PC-9 (cell line): ENCODE measurements at regions not wholly inside any gene's neighbourhood (a gene's known extent, or its start where the extent isn't known, plus 50 kb on each side); places are given as distances from the start of the nearest gene placed in this dataset.

Source experiments
- BruUV-seq: library from RNA; stranded (reverse); fragments of 400-500 nt; replicated peaks from 2 replicates; lab custom pipeline; 2021; lab: Mats Ljungman, UMichigan
- CTCF ChIA-PET: fragments of 300-600 bp; sonication (Branson Sonifier 250); formaldehyde crosslinking; loops from one replicate; lab custom pipeline; 2022; ENCODE audit warnings: antibody characterized with exemption; lab: Charles Lee
- POLR2A ChIA-PET: fragments of 300-600 bp; sonication (Branson Sonifier 250); formaldehyde crosslinking; loops from one replicate; lab custom pipeline; 2022; ENCODE audit warnings: antibody characterized with exemption; ENCODE audit not compliant: unreplicated experiment; lab: Charles Lee
- DNase-seq, 2 experiments: peaks; one replicate each; pipeline versions ENCODE4 v3.0.0 to v3.0.0-alpha.2; 2015 to 2022; ENCODE audit warnings: mixed read lengths in 1 of 2
- H2AFZ ChIP-seq: fragments of 200-600 bp; sonication (generic); 2 replicates; pipeline ENCODE4 v1.8.1; 2017; ENCODE audit warnings: antibody characterized with exemption
- H3F3A ChIP-seq: fragments of 200-600 bp; sonication (generic); 2 replicates; pipeline ENCODE4 v1.8.1; 2017; ENCODE audit warnings: antibody characterized with exemption, mild to moderate bottlenecking, low read depth; ENCODE audit not compliant: insufficient read depth
- H3K27ac ChIP-seq: fragments of 200-600 bp; sonication (generic); 2 replicates; pipeline ENCODE4 v1.6.1; 2016; ENCODE audit warnings: mixed run types
- H3K27me3 ChIP-seq: fragments of 200-600 bp; sonication (generic); 2 replicates; pipeline ENCODE4 v1.6.1; 2016; ENCODE audit warnings: low read depth, mixed run types; ENCODE audit not compliant: insufficient read depth
- H3K36me3 ChIP-seq: fragments of 200-600 bp; sonication (generic); 2 replicates; pipeline ENCODE4 v1.6.1; 2016; ENCODE audit warnings: low read depth, mixed run types
- H3K4me1 ChIP-seq: fragments of 200-600 bp; sonication (generic); replicated peaks from 2 replicates; pipeline ENCODE4 v1.6.1; 2016; ENCODE audit warnings: mixed run types; ENCODE audit not compliant: insufficient read depth
- H3K4me2 ChIP-seq: fragments of 200-600 bp; sonication (generic); 2 replicates; pipeline ENCODE4 v1.6.1; 2017; ENCODE audit warnings: mixed run types
- H3K4me3 ChIP-seq: fragments of 200-600 bp; sonication (generic); 2 replicates; pipeline ENCODE4 v1.6.1; 2016; ENCODE audit warnings: mixed run types
- H3K79me2 ChIP-seq: fragments of 200-600 bp; sonication (generic); 2 replicates; pipeline ENCODE4 v1.6.1; 2017; ENCODE audit warnings: low read depth, mixed run types
- H3K9me2 ChIP-seq: fragments of 200-600 bp; sonication (generic); 2 replicates; pipeline ENCODE4 v1.8.1; 2017; ENCODE audit warnings: mild to moderate bottlenecking; ENCODE audit not compliant: insufficient read depth
- H3K9me3 ChIP-seq: fragments of 200-600 bp; sonication (generic); 2 replicates; pipeline ENCODE4 v1.8.1; 2016; ENCODE audit warnings: low read depth; ENCODE audit not compliant: insufficient read depth
- H4K20me1 ChIP-seq: fragments of 200-600 bp; sonication (generic); 2 replicates; pipeline ENCODE4 v1.8.1; 2017; ENCODE audit not compliant: insufficient read depth
- CTCF ChIP-seq: fragments of 200-600 bp; sonication (generic); conservative IDR thresholded peaks from 2 replicates; pipeline ENCODE4 v1.6.1; 2017; ENCODE audit warnings: mixed run types, antibody characterized with exemption, mild to moderate bottlenecking, moderate library complexity
- EZH2 ChIP-seq: fragments of 200-600 bp; sonication (generic); IDR thresholded peaks from 2 replicates; pipeline ENCODE4 v1.8.0; 2017; ENCODE audit warnings: antibody characterized with exemption, low read depth
- intact Hi-C: fragments of 100-400 bp; cut with micrococcal nuclease; formaldehyde crosslinking; loops from one replicate; pipeline ENCODE4 v1.10.0; 2022; ENCODE audit not compliant: unreplicated experiment

GRCh38 chr7:35371221-35371620 lies 117.3 kb upstream of the TBX20 start:
- no peak overlapping the region for H2AFZ ChIP-seq
- H3K27me3 ChIP-seq, result no peaks in the 10 kb centered on the region
- BruUV-seq, result no TSS peak
- H3K79me2 ChIP-seq, result no peaks in the 10 kb centered on the region
- ChIA-PET POLR2A (no interaction called here), CTCF (no interaction called here)
- no peaks in the 10 kb centered on the region for H3F3A ChIP-seq
- DNase-seq, result no peak
- H3K4me2 ChIP-seq, result no peak overlapping the region
- TF ChIP-seq EZH2 (no peak), CTCF (no peak)
- intact Hi-C loops, result no loop called here
- 0 out of 2 replicates have a peak, but pooled peaks cover 4% of the 10 kb centered on the region for H3K4me1 ChIP-seq
- no peak overlapping the region for H3K27ac ChIP-seq
- no peaks in the 10 kb centered on the region for H3K9me3 ChIP-seq
- H4K20me1 ChIP-seq, result no peaks in the 10 kb centered on the region
- H3K4me3 ChIP-seq, result no peak overlapping the region
- no peaks in the 10 kb centered on the region for H3K9me2 ChIP-seq
- H3K36me3 ChIP-seq, result no peaks in the 10 kb centered on the region

- H3K27ac ChIP-seq, result no peak overlapping the region
- no peak overlapping the region for H2AFZ ChIP-seq
- no peak for DNase-seq
- H3K27me3 ChIP-seq, result no peaks in the 10 kb centered on the region
- BruUV-seq, result no TSS peak
- no peak overlapping the region for H3K4me2 ChIP-seq
- no peaks in the 10 kb centered on the region for H3K9me3 ChIP-seq
- no peaks in the 10 kb centered on the region for H3K9me2 ChIP-seq
- H4K20me1 ChIP-seq, result no peaks in the 10 kb centered on the region
- no peaks in the 10 kb centered on the region for H3K36me3 ChIP-seq
- intact Hi-C loops, result no loop called here
- H3K4me3 ChIP-seq, result no peak overlapping the region
- H3K4me1 ChIP-seq, result 0 out of 2 replicates have a peak, but pooled peaks cover 4% of the 10 kb centered on the region
- H3F3A ChIP-seq, result no peaks in the 10 kb centered on the region
- TF ChIP-seq CTCF (no peak), EZH2 (no peak)
- ChIA-PET CTCF (no interaction called here), POLR2A (no interaction called here)
- H3K79me2 ChIP-seq, result no peaks in the 10 kb centered on the region
These were observed 116.8 kb upstream of the TBX20 start for GRCh38 chr7:35370687-35371086.

- ChIA-PET CTCF (no interaction called here), POLR2A (no interaction called here)
- H2AFZ ChIP-seq, result no peak overlapping the region
- H3K9me3 ChIP-seq, result no peaks in the 10 kb centered on the region
- no peak for DNase-seq
- H3F3A ChIP-seq, result no peaks in the 10 kb centered on the region
- H3K79me2 ChIP-seq, result no peaks in the 10 kb centered on the region
- TF ChIP-seq EZH2, result no peak
- TF ChIP-seq CTCF, result no peak
- no peaks in the 10 kb centered on the region for H3K36me3 ChIP-seq
- no TSS peak for BruUV-seq
- H3K27me3 ChIP-seq, result no peaks in the 10 kb centered on the region
- no peaks in the 10 kb centered on the region for H4K20me1 ChIP-seq
- H3K4me1 ChIP-seq, result 0 out of 2 replicates have a peak, but pooled peaks cover 4% of the 10 kb centered on the region
- intact Hi-C loops, result no loop called here
- H3K4me2 ChIP-seq, result no peak overlapping the region
- H3K9me2 ChIP-seq, result no peaks in the 10 kb centered on the region
- H3K4me3 ChIP-seq, result no peak overlapping the region
- H3K27ac ChIP-seq, result no peak overlapping the region
These were observed 112.6 kb upstream of the TBX20 start for GRCh38 chr7:35366167-35367155.
